HEK293 (cell line): ENCODE measurements at regions not wholly inside any gene's neighbourhood (a gene's known extent, or its start where the extent isn't known, plus 50 kb on each side); places are given as distances from the start of the nearest gene placed in this dataset.

Source experiments
- CTCF ChIA-PET: fragments of 350-600 bp; formaldehyde crosslinking; extraction: SDS; loops from one replicate; lab custom pipeline; 2021; ENCODE audit warnings: antibody characterized with exemption; lab: Yijun Ruan, JAX
- POLR2A ChIA-PET: fragments of 300-600 bp; formaldehyde crosslinking; extraction: SDS; loops from one replicate; lab custom pipeline; 2020; ENCODE audit warnings: antibody characterized with exemption, inconsistent platforms; lab: Yijun Ruan, JAX
- H3K27ac ChIP-seq: fragments of 200-500 bp; sonication (Bioruptor generic); 2 replicates; pipeline ENCODE4 v1.5.1; 2014; ENCODE audit warnings: low read depth, low read length, control low read depth, inconsistent platforms; ENCODE audit errors: extremely low read depth
- H3K36me3 ChIP-seq, 2 experiments: fragments of 200-500 bp in 1 of 2; sonication (Bioruptor generic) in 1 of 2; 1 replicate in 1 of 2; 2 replicates in 1 of 2; pipeline ENCODE4 v1.5.1; 2014 to 2017; ENCODE audit warnings: inconsistent platforms in 2 of 2, low read length in 2 of 2; ENCODE audit not compliant: control insufficient read depth in 2 of 2, insufficient read depth in 1 of 2
- H3K4me1 ChIP-seq: fragments of 200-500 bp; sonication (Bioruptor generic); 2 replicates; pipeline ENCODE4 v1.5.1; 2014; ENCODE audit warnings: mild to moderate bottlenecking, low read length, inconsistent platforms; ENCODE audit not compliant: control insufficient read depth, insufficient read depth
- H3K4me3 ChIP-seq: 2 replicates; pipeline ENCODE4 v1.5.1; 2011; ENCODE audit warnings: low read depth, mild to moderate bottlenecking, control low read depth, low read length, moderate library complexity
- H3K9me3 ChIP-seq: fragments of 200-500 bp; sonication (Bioruptor generic); 2 replicates; pipeline ENCODE4 v1.5.1; 2014; ENCODE audit warnings: low read depth, low read length, inconsistent platforms; ENCODE audit not compliant: control insufficient read depth, insufficient read depth
- BCL11B ChIP-seq: fragments of 450-650 bp; formaldehyde crosslinking; IDR thresholded peaks from 2 replicates; pipeline ENCODE4 v1.5.1; 2016; ENCODE audit warnings: low read depth, missing biosample characterization, missing genetic modification characterization
- INSM2 ChIP-seq: fragments of 450-650 bp; formaldehyde crosslinking; IDR thresholded peaks from 2 replicates; pipeline ENCODE4 v1.5.1; 2016; ENCODE audit warnings: missing biosample characterization, missing genetic modification characterization
- KLF8 ChIP-seq: fragments of 450-650 bp; formaldehyde crosslinking; IDR thresholded peaks from 2 replicates; pipeline ENCODE4 v1.5.1; 2016; ENCODE audit warnings: missing biosample characterization, missing genetic modification characterization
- MYNN ChIP-seq: fragments of 450-650 bp; formaldehyde crosslinking; IDR thresholded peaks from 2 replicates; pipeline ENCODE4 v1.5.1; 2016; ENCODE audit warnings: missing biosample characterization, missing genetic modification characterization, borderline replicate concordance
- REPIN1 ChIP-seq: fragments of 450-650 bp; formaldehyde crosslinking; IDR thresholded peaks from 2 replicates; pipeline ENCODE4 v1.5.1; 2017; ENCODE audit warnings: missing biosample characterization, missing genetic modification characterization, low read depth
- WT1 ChIP-seq: fragments of 450-650 bp; formaldehyde crosslinking; IDR thresholded peaks from 2 replicates; pipeline ENCODE4 v1.5.1; 2016; ENCODE audit warnings: missing biosample characterization, missing genetic modification characterization
- YY2 ChIP-seq: fragments of 450-650 bp; formaldehyde crosslinking; IDR thresholded peaks from 2 replicates; pipeline ENCODE4 v1.5.1; 2016; ENCODE audit warnings: missing biosample characterization, missing genetic modification characterization
- ZBTB10 ChIP-seq: fragments of 450-650 bp; formaldehyde crosslinking; IDR thresholded peaks from 2 replicates; pipeline ENCODE4 v1.5.1; 2016; ENCODE audit warnings: missing biosample characterization, missing genetic modification characterization
- ZBTB7A ChIP-seq: fragments of 450-650 bp; formaldehyde crosslinking; IDR thresholded peaks from 2 replicates; pipeline ENCODE4 v1.5.1; 2016; ENCODE audit warnings: low read depth, missing biosample characterization, missing genetic modification characterization
- ZNF146 ChIP-seq: fragments of 450-650 bp; formaldehyde crosslinking; IDR thresholded peaks from 2 replicates; pipeline ENCODE4 v1.5.1; 2016; ENCODE audit warnings: missing biosample characterization, missing genetic modification characterization
- ZNF223 ChIP-seq: fragments of 450-650 bp; formaldehyde crosslinking; IDR thresholded peaks from 2 replicates; pipeline ENCODE4 v1.5.1; 2016; ENCODE audit warnings: missing biosample characterization, missing genetic modification characterization
- ZNF248 ChIP-seq: fragments of 450-650 bp; formaldehyde crosslinking; IDR thresholded peaks from 2 replicates; pipeline ENCODE4 v1.5.1; 2017; ENCODE audit warnings: missing biosample characterization, missing genetic modification characterization
- ZNF37A ChIP-seq: fragments of 450-650 bp; IDR thresholded peaks from 2 replicates; pipeline ENCODE4 v1.5.1; 2018; ENCODE audit warnings: missing biosample characterization, missing genetic modification characterization
- ZNF423 ChIP-seq: fragments of 450-650 bp; formaldehyde crosslinking; IDR thresholded peaks from 2 replicates; pipeline ENCODE4 v1.5.1; 2016; ENCODE audit warnings: missing biosample characterization, missing genetic modification characterization
- ZNF426 ChIP-seq: fragments of 450-650 bp; formaldehyde crosslinking; IDR thresholded peaks from 2 replicates; pipeline ENCODE4 v1.5.1; 2017; ENCODE audit warnings: missing biosample characterization, missing genetic modification characterization, mild to moderate bottlenecking, inconsistent platforms, moderate library complexity
- ZNF473 ChIP-seq: fragments of 450-650 bp; formaldehyde crosslinking; IDR thresholded peaks from 2 replicates; pipeline ENCODE4 v1.5.1; 2017; ENCODE audit warnings: missing biosample characterization, missing genetic modification characterization
- ZNF514 ChIP-seq: fragments of 450-650 bp; formaldehyde crosslinking; IDR thresholded peaks from 2 replicates; pipeline ENCODE4 v1.5.1; 2016; ENCODE audit warnings: missing biosample characterization, missing genetic modification characterization
- ZNF558 ChIP-seq: fragments of 450-650 bp; formaldehyde crosslinking; IDR thresholded peaks from 2 replicates; pipeline ENCODE4 v1.5.1; 2016; ENCODE audit warnings: missing biosample characterization, missing genetic modification characterization
- ZNF561 ChIP-seq: fragments of 450-650 bp; IDR thresholded peaks from 2 replicates; pipeline ENCODE4 v1.5.1; 2018; ENCODE audit warnings: missing biosample characterization, missing genetic modification characterization, borderline replicate concordance
- ZNF585B ChIP-seq: fragments of 450-650 bp; formaldehyde crosslinking; IDR thresholded peaks from 2 replicates; pipeline ENCODE4 v1.5.1; 2016; ENCODE audit warnings: missing biosample characterization, missing genetic modification characterization
- ZNF623 ChIP-seq: fragments of 450-650 bp; formaldehyde crosslinking; IDR thresholded peaks from 2 replicates; pipeline ENCODE4 v1.5.1; 2016; ENCODE audit warnings: missing biosample characterization, missing genetic modification characterization
- ZNF658 ChIP-seq: fragments of 450-650 bp; formaldehyde crosslinking; IDR thresholded peaks from 2 replicates; pipeline ENCODE4; 2016; ENCODE audit warnings: missing biosample characterization, missing genetic modification characterization
- ZNF792 ChIP-seq: fragments of 450-650 bp; formaldehyde crosslinking; IDR thresholded peaks from 2 replicates; pipeline ENCODE4 v1.5.1; 2016; ENCODE audit warnings: missing biosample characterization, missing genetic modification characterization
- TF ChIP-seq, protein P1 (sequence below): fragments of 450-650 bp; formaldehyde crosslinking; IDR thresholded peaks from 2 replicates; pipeline ENCODE4 v1.5.1; 2016; ENCODE audit warnings: missing biosample characterization, missing genetic modification characterization, low read depth

DNA sequence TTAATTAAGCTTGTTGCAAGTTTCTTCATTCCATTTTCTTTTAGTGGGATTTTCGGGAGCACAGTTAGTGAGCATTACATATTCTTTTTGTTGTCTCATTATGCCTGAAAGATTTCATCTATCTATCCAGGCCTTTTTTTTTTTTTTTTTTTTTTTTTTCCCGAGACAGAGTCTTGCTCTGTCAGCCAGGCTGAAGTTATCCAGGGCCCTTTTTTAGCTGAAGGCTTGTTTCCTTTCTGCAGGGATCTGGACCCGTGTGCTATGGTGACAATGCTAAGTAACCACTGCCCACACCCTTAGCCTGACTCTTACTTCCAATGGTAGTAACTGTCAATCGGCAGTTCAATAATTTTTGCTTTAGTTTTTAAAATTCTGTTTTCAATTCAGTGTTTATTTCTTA, 190.8 kb upstream of the MTPN start:
- TF ChIP-seq ZNF585B (tag by site-specific recombination) = no peak
- no peak for TF ChIP-seq REPIN1 (tag by site-specific recombination)
- TF ChIP-seq KLF8 (tag by site-specific recombination) = no peak
- no peak for TF ChIP-seq BCL11B (tag by site-specific recombination)
- TF ChIP-seq ZNF558 (tag by site-specific recombination) = no peak
- no peak for TF ChIP-seq ZNF426 (tag by site-specific recombination)
- TF ChIP-seq ZNF248 = no peak
- TF ChIP-seq ZBTB7A = no peak
- no peak for TF ChIP-seq ZNF37A (tag by site-specific recombination)
- TF ChIP-seq MYNN (tag by site-specific recombination) = no peak
- TF ChIP-seq, protein P1, sequence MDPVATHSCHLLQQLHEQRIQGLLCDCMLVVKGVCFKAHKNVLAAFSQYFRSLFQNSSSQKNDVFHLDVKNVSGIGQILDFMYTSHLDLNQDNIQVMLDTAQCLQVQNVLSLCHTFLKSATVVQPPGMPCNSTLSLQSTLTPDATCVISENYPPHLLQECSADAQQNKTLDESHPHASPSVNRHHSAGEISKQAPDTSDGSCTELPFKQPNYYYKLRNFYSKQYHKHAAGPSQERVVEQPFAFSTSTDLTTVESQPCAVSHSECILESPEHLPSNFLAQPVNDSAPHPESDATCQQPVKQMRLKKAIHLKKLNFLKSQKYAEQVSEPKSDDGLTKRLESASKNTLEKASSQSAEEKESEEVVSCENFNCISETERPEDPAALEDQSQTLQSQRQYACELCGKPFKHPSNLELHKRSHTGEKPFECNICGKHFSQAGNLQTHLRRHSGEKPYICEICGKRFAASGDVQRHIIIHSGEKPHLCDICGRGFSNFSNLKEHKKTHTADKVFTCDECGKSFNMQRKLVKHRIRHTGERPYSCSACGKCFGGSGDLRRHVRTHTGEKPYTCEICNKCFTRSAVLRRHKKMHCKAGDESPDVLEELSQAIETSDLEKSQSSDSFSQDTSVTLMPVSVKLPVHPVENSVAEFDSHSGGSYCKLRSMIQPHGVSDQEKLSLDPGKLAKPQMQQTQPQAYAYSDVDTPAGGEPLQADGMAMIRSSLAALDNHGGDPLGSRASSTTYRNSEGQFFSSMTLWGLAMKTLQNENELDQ (tag by site-specific recombination) = no peak
- TF ChIP-seq ZNF658 (tag by site-specific recombination) = no peak
- no peak for TF ChIP-seq ZNF146 (tag by site-specific recombination)
- no peak for TF ChIP-seq ZNF473 (tag by site-specific recombination)
- no peak for TF ChIP-seq WT1
- Histone ChIP-seq H3K27ac (no peak overlapping the region), H3K4me3 (no peak overlapping the region), H3K36me3 (no peaks in the 10 kb centered on the region), H3K4me1 (no peaks in the 10 kb centered on the region), H3K9me3 (no peaks in the 10 kb centered on the region)
- ChIA-PET POLR2A (no interaction called here), CTCF (no interaction called here)

DNA sequence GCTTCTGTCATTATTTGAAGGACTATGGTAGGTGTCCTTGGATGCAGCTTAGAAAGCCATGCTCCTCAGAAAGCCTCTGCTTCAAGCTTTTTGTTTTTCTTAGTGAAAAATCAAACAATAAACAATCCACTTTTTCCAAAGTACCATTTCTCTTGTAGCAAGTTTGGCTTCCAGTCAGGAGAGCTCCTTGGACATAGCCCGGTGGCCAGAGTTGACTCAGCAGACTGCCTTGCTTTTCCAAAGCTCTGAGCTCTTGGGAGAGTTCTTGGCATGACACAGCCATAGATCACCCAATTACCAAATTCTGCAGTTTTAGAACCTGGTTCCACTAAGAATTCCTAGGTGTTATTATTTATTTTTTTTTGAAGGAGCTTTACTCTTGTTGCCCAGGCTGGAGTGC, 189.4 kb upstream of the MTPN start:
- no peaks in the 10 kb centered on the region for H3K9me3 ChIP-seq
- TF ChIP-seq ZNF223 (tag by site-specific recombination) = no peak
- CTCF ChIA-PET = no interaction called here
- H3K36me3 ChIP-seq = no peaks in the 10 kb centered on the region
- H3K4me1 ChIP-seq = no peaks in the 10 kb centered on the region
- no peak overlapping the region for H3K4me3 ChIP-seq
- POLR2A ChIA-PET = no interaction called here
- H3K27ac ChIP-seq = no peak overlapping the region

DNA sequence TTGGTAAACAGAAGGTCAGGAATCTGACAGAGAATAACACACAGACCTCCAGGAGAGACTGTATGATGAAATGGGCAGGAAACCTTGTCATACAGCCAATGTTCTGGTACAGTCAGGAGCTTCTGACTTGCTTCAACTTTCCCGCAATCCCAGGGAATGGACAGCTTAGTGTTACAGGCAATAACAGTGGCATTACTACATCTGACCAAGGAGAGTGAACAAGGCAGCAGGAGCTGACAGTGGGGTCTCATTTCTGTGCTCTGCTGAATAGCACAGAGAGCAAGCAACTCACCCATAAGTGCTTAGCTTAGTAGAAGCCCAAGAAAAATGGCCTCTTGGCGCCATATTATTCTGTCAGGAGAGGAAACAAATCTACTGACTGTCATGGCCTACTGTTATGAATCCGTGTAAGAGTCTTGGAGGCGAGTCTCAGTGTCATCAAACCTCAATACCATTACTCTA, 186.2 kb upstream of the MTPN start:
- TF ChIP-seq ZNF514 (tag by site-specific recombination) = no peak
- no peak overlapping the region for H3K4me3 ChIP-seq

GRCh38 chr7:136150311-136150710, 173.2 kb upstream of the MTPN start:
- H3K4me1 ChIP-seq = no peaks in the 10 kb centered on the region
- CTCF ChIA-PET = no interaction called here
- no peak for TF ChIP-seq INSM2 (tag by site-specific recombination)
- TF ChIP-seq ZNF623 (tag by site-specific recombination) = no peak
- TF ChIP-seq ZNF792 (tag by site-specific recombination) = no peak
- TF ChIP-seq ZBTB10 (tag by site-specific recombination) = no peak
- no peak for TF ChIP-seq ZNF561
- TF ChIP-seq ZNF423 = no peak
- TF ChIP-seq YY2 = no peak

More for the DNA sequence above, 186.2 kb upstream of the MTPN start:
- Histone ChIP-seq H3K27ac (no peak overlapping the region), H3K36me3 (no peaks in the 10 kb centered on the region), H3K4me1 (no peaks in the 10 kb centered on the region), H3K9me3 (no peaks in the 10 kb centered on the region)
- POLR2A ChIA-PET = no interaction called here
- CTCF ChIA-PET = no interaction called here

More at GRCh38 chr7:136150311-136150710, 173.2 kb upstream of the MTPN start:
- Histone ChIP-seq H3K36me3 (no peaks in the 10 kb centered on the region), H3K27ac (no peak overlapping the region), H3K4me3 (no peak overlapping the region), H3K9me3 (no peaks in the 10 kb centered on the region)
- POLR2A ChIA-PET = no interaction called here
